Uterus (tissue), 3 donors: ENCODE measurements at regions not wholly inside any gene's neighbourhood (a gene's known extent, or its start where the extent isn't known, plus 50 kb on each side); places are given as distances from the start of the nearest gene placed in this dataset.

Experiments used
- DNase-seq, 2 donors: peaks; one replicate each; pipeline ENCODE4 v3.0.0-alpha.2; 2019 to 2020
- H3K27ac ChIP-seq, 2 donors: fragments of 200-600 bp; sonication (generic); 1 replicate in 1 of 2; 2 replicates in 1 of 2; pipeline ENCODE4 v1.5.1; 2016 to 2018
- H3K27me3 ChIP-seq, 2 donors: fragments of 200-600 bp; sonication (generic); one replicate each; pipeline ENCODE4 v1.5.1; 2018 to 2019; ENCODE audit warnings: control low read depth in 1 of 2
- H3K36me3 ChIP-seq, 2 donors: fragments of 200-600 bp; sonication (generic); one replicate each; pipeline ENCODE4 v1.5.1; 2019; ENCODE audit warnings: control low read depth in 1 of 2
- H3K4me1 ChIP-seq, 2 donors: fragments of 200-600 bp; sonication (generic); one replicate each; pipeline ENCODE4 v1.5.1; 2018 to 2019; ENCODE audit warnings: control low read depth in 1 of 2
- H3K4me3 ChIP-seq, 2 donors: fragments of 200-600 bp; sonication (generic); 1 replicate in 1 of 2; 2 replicates in 1 of 2; pipeline ENCODE4 v1.5.1; 2018 to 2019; ENCODE audit warnings: mild to moderate bottlenecking in 1 of 2
- H3K9me3 ChIP-seq, 2 donors: fragments of 200-600 bp; sonication (generic); one replicate each; pipeline ENCODE4 v1.5.1; 2019; ENCODE audit warnings: control low read depth in 1 of 2
- POLR2A ChIP-seq, 2 donors: fragments of 450-650 bp; IDR thresholded peaks; one replicate each; pipeline ENCODE4 v1.6.1; 2016; ENCODE audit warnings: antibody characterized with exemption in 2 of 2, mild to moderate bottlenecking in 1 of 2, moderate library complexity in 1 of 2
- intact Hi-C: fragments of 100-400 bp; cut with DNase I; formaldehyde crosslinking; loops from one replicate; pipeline ENCODE4 v1.15.1; 2023; ENCODE audit warnings: low total_unique reads
- TF ChIP-seq, protein P1 (sequence below), 4 experiments: fragments of 200-600 bp in 2 of 4; fragments of 450-650 bp in 2 of 4; sonication (generic) in 2 of 4; IDR thresholded peaks; one replicate each; pipeline ENCODE4 v1.5.1; 2016 to 2019; ENCODE audit warnings: antibody characterized with exemption in 4 of 4, mild to moderate bottlenecking in 2 of 4, moderate library complexity in 1 of 4
- donor health status: DM: yes; HTN: yes; CAD: no.

DNA sequence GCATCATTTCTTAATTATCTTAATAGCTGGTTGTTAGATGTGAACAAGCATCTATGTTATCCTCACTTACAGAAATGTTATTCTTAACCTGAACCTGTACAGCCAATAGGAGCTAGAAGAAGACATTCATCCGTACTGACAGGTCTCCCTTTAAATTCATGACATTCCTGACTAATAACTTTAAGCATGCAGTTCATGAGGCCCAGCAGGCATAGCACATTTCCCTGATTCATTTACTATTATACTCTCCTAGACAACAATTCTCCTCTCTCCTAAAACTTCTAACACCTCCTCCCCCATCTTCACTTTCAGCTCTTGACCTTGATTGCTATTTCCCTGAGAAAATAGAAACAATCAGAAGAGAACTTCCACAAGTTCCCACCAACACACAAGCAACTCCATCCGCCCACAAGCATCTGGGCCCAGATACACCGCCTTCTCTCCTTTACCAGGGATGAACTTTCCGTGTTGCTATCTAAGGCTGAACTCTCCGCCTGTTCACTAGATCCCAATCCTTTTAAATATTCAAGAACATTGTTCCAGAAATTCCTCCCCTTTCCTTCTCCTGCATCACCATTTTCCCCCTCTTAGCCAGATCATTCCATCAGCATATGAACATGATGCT lies 62.9 kb upstream of the SPRED1 start:
- H3K27me3 ChIP-seq: no peaks in the 10 kb centered on the region
- intact Hi-C loops: no loop called here
- no peaks in the 10 kb centered on the region for H3K9me3 ChIP-seq
- no peaks in the 10 kb centered on the region for H3K36me3 ChIP-seq
- H3K4me3 ChIP-seq: no peak overlapping the region
- no peaks in the 10 kb centered on the region for H3K4me1 ChIP-seq
- H3K27ac ChIP-seq: no peak overlapping the region
- TF ChIP-seq, protein P1, sequence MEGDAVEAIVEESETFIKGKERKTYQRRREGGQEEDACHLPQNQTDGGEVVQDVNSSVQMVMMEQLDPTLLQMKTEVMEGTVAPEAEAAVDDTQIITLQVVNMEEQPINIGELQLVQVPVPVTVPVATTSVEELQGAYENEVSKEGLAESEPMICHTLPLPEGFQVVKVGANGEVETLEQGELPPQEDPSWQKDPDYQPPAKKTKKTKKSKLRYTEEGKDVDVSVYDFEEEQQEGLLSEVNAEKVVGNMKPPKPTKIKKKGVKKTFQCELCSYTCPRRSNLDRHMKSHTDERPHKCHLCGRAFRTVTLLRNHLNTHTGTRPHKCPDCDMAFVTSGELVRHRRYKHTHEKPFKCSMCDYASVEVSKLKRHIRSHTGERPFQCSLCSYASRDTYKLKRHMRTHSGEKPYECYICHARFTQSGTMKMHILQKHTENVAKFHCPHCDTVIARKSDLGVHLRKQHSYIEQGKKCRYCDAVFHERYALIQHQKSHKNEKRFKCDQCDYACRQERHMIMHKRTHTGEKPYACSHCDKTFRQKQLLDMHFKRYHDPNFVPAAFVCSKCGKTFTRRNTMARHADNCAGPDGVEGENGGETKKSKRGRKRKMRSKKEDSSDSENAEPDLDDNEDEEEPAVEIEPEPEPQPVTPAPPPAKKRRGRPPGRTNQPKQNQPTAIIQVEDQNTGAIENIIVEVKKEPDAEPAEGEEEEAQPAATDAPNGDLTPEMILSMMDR (IDR thresholded peaks at IDR 0.05): no peak
- no peak for TF ChIP-seq POLR2A (IDR thresholded peaks at IDR 0.05)
- no peak for DNase-seq

DNA sequence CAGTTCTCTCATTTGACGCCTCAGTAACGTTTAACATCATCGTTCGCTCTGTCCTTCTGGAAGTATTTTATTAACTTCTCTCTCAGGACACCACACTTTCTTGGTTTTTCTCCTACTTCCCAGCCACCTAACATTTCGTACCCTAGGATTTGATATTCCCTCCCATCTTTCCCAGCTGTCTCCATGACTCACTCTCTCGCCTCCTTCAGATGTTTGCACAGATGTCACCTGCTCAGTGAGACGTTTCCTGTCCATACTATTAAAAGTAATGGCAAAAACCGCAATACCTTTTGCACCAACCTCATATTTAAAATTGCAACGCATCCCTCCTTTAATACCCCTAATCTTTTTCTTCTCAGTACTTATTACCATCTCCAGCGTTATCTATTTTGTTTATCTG lies 62.1 kb upstream of the SPRED1 start:
- Histone ChIP-seq H3K9me3 (no peaks in the 10 kb centered on the region), H3K36me3 (no peaks in the 10 kb centered on the region), H3K4me1 (no peaks in the 10 kb centered on the region), H3K27me3 (no peaks in the 10 kb centered on the region), H3K4me3 (no peak overlapping the region), H3K27ac (no peak overlapping the region)
- TF ChIP-seq, protein P1 (IDR thresholded peaks at IDR 0.05): no peak
- TF ChIP-seq POLR2A (IDR thresholded peaks at IDR 0.05): no peak
- intact Hi-C loops: no loop called here
- no peak for DNase-seq

DNA sequence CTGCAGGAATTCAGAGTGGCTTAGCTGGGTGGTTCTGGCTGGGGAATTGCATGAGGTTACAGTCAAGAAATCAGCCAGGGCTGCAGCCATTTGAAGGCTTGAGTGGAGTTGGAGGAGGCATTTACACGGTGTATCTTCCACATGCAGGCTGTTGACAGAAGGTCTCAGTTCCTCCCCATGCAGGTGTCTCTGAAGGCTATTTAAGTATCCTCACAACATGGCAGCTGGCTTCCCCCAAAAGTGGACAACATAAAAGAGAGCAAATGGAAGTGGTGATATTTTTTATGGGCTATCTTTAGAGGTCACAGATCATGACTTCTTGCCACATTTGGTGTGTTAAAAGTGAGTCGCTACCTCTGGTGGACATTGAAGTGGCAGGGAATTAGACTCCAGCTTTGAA lies 60.1 kb upstream of the SPRED1 start:
- Histone ChIP-seq H3K9me3 (no peaks in the 10 kb centered on the region), H3K4me1 (no peaks in the 10 kb centered on the region), H3K27ac (no peak overlapping the region), H3K27me3 (no peaks in the 10 kb centered on the region), H3K4me3 (no peak overlapping the region), H3K36me3 (no peaks in the 10 kb centered on the region)
- no peak for DNase-seq
- intact Hi-C loops: no loop called here
- TF ChIP-seq, protein P1 (IDR thresholded peaks at IDR 0.05): no peak
- no peak for TF ChIP-seq POLR2A (IDR thresholded peaks at IDR 0.05)

DNA sequence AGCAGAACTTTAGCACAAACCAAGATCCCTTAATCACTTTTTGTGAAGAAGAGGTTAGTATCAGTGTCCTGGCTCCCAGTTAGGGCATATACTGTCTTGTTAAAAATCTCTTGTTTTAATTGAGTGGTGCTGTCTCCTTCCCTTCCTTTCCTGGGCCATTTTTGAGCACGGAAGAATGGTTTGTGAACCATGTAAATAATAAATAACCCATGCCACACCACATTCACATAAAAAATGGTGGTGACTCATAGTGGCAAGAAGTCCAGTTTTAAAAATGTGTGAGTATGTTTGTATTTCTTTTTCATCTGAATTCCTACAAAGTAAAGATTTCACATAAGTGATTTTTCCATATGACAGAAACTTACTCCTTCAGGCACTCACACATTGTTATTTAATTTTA lies 59.1 kb upstream of the SPRED1 start:
- Histone ChIP-seq H3K4me1 (no peaks in the 10 kb centered on the region), H3K9me3 (no peaks in the 10 kb centered on the region), H3K4me3 (no peak overlapping the region), H3K27me3 (no peaks in the 10 kb centered on the region), H3K36me3 (no peaks in the 10 kb centered on the region), H3K27ac (no peak overlapping the region)
- intact Hi-C loops: no loop called here
- no peak for DNase-seq
- TF ChIP-seq POLR2A (IDR thresholded peaks at IDR 0.05): no peak
- TF ChIP-seq, protein P1 (IDR thresholded peaks at IDR 0.05): no peak

DNA sequence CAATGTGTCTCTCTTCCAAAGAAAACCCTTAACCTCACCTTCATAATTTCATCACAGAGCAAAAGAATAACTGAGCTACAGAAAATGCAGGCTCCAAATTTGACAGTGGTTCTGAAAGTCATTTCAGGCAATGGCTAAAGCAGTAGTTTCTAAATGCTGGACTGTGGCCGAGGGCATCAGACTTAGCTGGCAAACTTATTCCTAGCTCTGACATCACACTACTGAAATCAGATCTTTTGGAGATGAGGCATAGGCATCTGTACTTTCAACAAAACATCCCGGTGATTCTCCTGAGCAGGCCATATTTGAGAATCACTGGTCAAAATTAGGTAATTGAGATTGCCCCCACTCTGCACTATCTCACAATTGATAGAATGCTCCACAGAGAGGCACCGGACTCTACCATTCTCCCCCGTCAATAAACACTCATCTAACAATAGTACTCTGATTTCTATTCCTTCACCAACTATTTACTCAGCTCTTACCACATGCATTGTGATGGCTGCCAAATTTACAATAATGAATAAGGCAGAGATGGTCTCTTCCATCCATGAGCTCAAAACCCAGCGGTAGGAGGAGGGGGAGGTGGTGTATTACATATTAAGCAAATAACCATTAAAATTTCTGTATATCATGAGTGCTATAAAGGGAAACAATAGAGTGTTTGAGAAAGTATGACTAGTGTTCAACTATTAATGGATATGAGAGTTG lies 57.3 kb upstream of the SPRED1 start:
- no peak for DNase-seq
- no peak for TF ChIP-seq POLR2A (IDR thresholded peaks at IDR 0.05)
- TF ChIP-seq, protein P1 (IDR thresholded peaks at IDR 0.05): no peak

More for the DNA sequence above, 57.3 kb upstream of the SPRED1 start:
- no peak overlapping the region for H3K27ac ChIP-seq
- no peaks in the 10 kb centered on the region for H3K36me3 ChIP-seq
- no peak overlapping the region for H3K4me3 ChIP-seq
- no peaks in the 10 kb centered on the region for H3K4me1 ChIP-seq
- no peaks in the 10 kb centered on the region for H3K9me3 ChIP-seq
- no peaks in the 10 kb centered on the region for H3K27me3 ChIP-seq
- intact Hi-C loops: no loop called here
